ENCODE measurements at regions not wholly inside any gene's neighbourhood (a gene's known extent, or its start where the extent isn't known, plus 50 kb on each side); places are given as distances from the start of the nearest gene placed in this dataset.
"Not testable (repeated sequence)": the region's sequence is repeated elsewhere in the genome, so short reads cannot be mapped to it uniquely, and the experiment has no call there.

GRCh38 chr2:53536583-53537361 is 230.8 kb upstream of the CHAC2 start:
- no peak for DNase-seq

GRCh38 chr2:53535234-53535840 is 232.3 kb upstream of the CHAC2 start:
- no peak for DNase-seq

GRCh38 chr2:53530126-53530525 is 237.5 kb upstream of the CHAC2 start:
- DNase-seq: no peak

GRCh38 chr2:53527056-53527455 is 240.5 kb upstream of the CHAC2 start:
- DNase-seq: no peak

- DNase-seq: no peak
These were observed 247.4 kb upstream of the CHAC2 start for GRCh38 chr2:53519918-53520841.

- no peak for DNase-seq
These were observed 250.2 kb upstream of the CHAC2 start for GRCh38 chr2:53517406-53517805.

GRCh38 chr2:53516650-53517049 is 251.0 kb upstream of the CHAC2 start:
- DNase-seq: no peak

- no peak for DNase-seq
These were observed 251.9 kb upstream of the CHAC2 start for GRCh38 chr2:53515435-53516332.

GRCh38 chr2:53513167-53513666 is 254.4 kb upstream of the CHAC2 start:
- DNase-seq: no peak

GRCh38 chr2:53512071-53512826 is 255.4 kb upstream of the CHAC2 start:
- no peak for DNase-seq

GRCh38 chr2:53511549-53511948 is 256.1 kb upstream of the CHAC2 start:
- DNase-seq: no peak

GRCh38 chr2:53510401-53510800 is 257.2 kb upstream of the CHAC2 start:
- DNase-seq: no peak

- DNase-seq: no peak
These were observed 257.7 kb upstream of the CHAC2 start for GRCh38 chr2:53509831-53510388.

- DNase-seq: no peak
These were observed 258.9 kb upstream of the CHAC2 start for GRCh38 chr2:53508667-53509066.

GRCh38 chr2:53507070-53507469 is 260.5 kb upstream of the CHAC2 start:
- DNase-seq: not testable (repeated sequence)

GRCh38 chr2:53505826-53506225 is 261.8 kb upstream of the CHAC2 start:
- no peak for DNase-seq

- DNase-seq: no peak
These were observed 263.1 kb upstream of the CHAC2 start for GRCh38 chr2:53504507-53504906.

- no peak for DNase-seq
These were observed 267.4 kb upstream of the CHAC2 start for GRCh38 chr2:53500181-53500580.

GRCh38 chr2:53498210-53498609 is 269.4 kb upstream of the CHAC2 start:
- DNase-seq: no peak

- no peak for DNase-seq
These were observed 270.6 kb upstream of the CHAC2 start for GRCh38 chr2:53497020-53497419.

- DNase-seq: no peak
These were observed 274.4 kb upstream of the CHAC2 start for GRCh38 chr2:53493210-53493609.
